Keratinocyte (primary cell): ENCODE measurements at regions not wholly inside any gene's neighbourhood (a gene's known extent, or its start where the extent isn't known, plus 50 kb on each side); places are given as distances from the start of the nearest gene placed in this dataset.

Source experiments
- CTCF ChIP-seq, 3 experiments: IDR thresholded peaks in 1 of 3; conservative IDR thresholded peaks in 1 of 3; optimal IDR thresholded peaks in 1 of 3; 2 replicates in 2 of 3; 3 replicates in 1 of 3; pipeline versions ENCODE3 to v1.5.1; 2011; ENCODE audit warnings: low read length in 3 of 3, mild to moderate bottlenecking in 3 of 3, moderate library complexity in 2 of 3, control low read depth in 1 of 3, inconsistent platforms in 1 of 3; ENCODE audit not compliant: insufficient read depth in 2 of 3; ENCODE audit errors: extremely low read depth in 1 of 3
- EZH2 ChIP-seq: IDR thresholded peaks from one replicate; pipeline ENCODE4 v1.6.1; 2012; ENCODE audit warnings: inconsistent platforms, mild to moderate bottlenecking, low read length, moderate library complexity

DNA sequence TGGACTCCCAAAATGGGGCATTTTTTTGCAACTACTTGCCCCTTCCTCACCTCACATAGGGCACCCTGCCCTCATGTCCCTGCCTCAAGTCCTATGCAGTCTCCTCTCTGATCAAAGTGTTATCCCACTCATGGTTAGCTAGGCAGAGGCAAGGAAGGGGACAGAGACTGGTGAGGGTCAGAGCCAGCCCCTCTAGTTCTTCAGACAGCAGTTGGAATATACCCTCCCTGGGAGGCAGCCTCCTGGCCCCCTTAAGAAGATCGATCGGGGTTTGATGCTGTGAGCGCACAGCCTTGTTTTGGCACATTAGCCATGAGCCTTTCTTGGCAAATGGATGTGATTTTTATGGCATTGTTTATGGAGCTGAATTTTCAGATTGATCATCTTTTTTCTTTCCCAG lies 436.9 kb downstream of the BUD13 start:
- TF ChIP-seq CTCF (optimal IDR thresholded peaks at IDR 0.05 in 1 of 3, IDR thresholded peaks at IDR 0.05 in 1 of 3, conservative IDR thresholded peaks at IDR 0.05 in 1 of 3; ENCODE audit: extremely low read depth in 1 of 3, insufficient read depth in 2 of 3, low read length in 3 of 3) (no peak), EZH2 (no peak)
